ENCODE measurements at regions not wholly inside any gene's neighbourhood (a gene's known extent, or its start where the extent isn't known, plus 50 kb on each side); places are given as distances from the start of the nearest gene placed in this dataset.

GRCh38 chr3:20394243-20394642 lies 208.2 kb upstream of the SGO1 start:
- no peak for TF ChIP-seq CTCF (IDR thresholded peaks at IDR 0.05)
- TF ChIP-seq POLR2A (IDR thresholded peaks at IDR 0.05), result no peak
